ENCODE measurements at regions not wholly inside any gene's neighbourhood (a gene's known extent, or its start where the extent isn't known, plus 50 kb on each side); places are given as distances from the start of the nearest gene placed in this dataset.

GRCh38 chr2:220821683-220822082 lies 750.4 kb downstream of the EPHA4 start:
- ChIA-PET CTCF (ENCODE audit: low intra/inter-chr PET ratio, low total read pairs) (no interaction called here), POLR2A (no interaction called here)
- Histone ChIP-seq H3K27me3 (ENCODE audit: control insufficient read depth in 1 of 2, insufficient read depth in 2 of 2, low read length in 2 of 2) (no peaks in the 10 kb centered on the region), H3K9ac (ENCODE audit: insufficient read depth, low read depth, low read length) (no peak overlapping the region), H4K20me1 (ENCODE audit: insufficient read depth, low read length) (no peaks in the 10 kb centered on the region), H3K79me2 (ENCODE audit: insufficient read depth, low read length) (no peaks in the 10 kb centered on the region), H3K4me2 (ENCODE audit: low read depth, low read length) (no peak overlapping the region), H3K27ac (ENCODE audit: extremely low read length, insufficient read depth, low read length) (no peak overlapping the region), H3K9me3 (ENCODE audit: low read length) (peaks cover 60% of the 10 kb centered on the region), H3K36me3 (replicated peaks in 1 of 2; ENCODE audit: control insufficient read depth in 1 of 2, insufficient read depth in 2 of 2, low read length in 2 of 2) (no peaks in the 10 kb centered on the region), H3K4me3 (replicated peaks in 1 of 3; ENCODE audit: insufficient read depth in 1 of 3, low read depth in 2 of 3, low read length in 3 of 3) (no peak overlapping the region), H2AFZ (ENCODE audit: low read length) (no peak overlapping the region), H3K4me1 (ENCODE audit: insufficient read depth, low read length) (no peaks in the 10 kb centered on the region)
- DNase-seq (ENCODE audit: low spot score): no peak
- FAIRE-seq: no peak
- in situ Hi-C loops (cut with HindIII; ENCODE audit: extremely low pct_ligation_motif_present, low pct_unique_long_range_greater_than_20kb) (no loop called here), intact Hi-C loops (cut with micrococcal nuclease; ENCODE audit: unreplicated experiment) (no loop called here)
- no TSS peak for BruUV-seq (replicated peaks)
- no peak for TF ChIP-seq GZF1 (CRISPR knock-in tag; IDR thresholded peaks at IDR 0.05)
- TF ChIP-seq IKZF4 (CRISPR knock-in tag; IDR thresholded peaks at IDR 0.05; ENCODE audit: borderline replicate concordance, low read depth, not compliant biosample characterization): no peak
- TF ChIP-seq PBX2 (CRISPR knock-in tag; IDR thresholded peaks at IDR 0.05): no peak
- no peak for TF ChIP-seq ZNF879 (CRISPR knock-in tag; IDR thresholded peaks at IDR 0.05)
- TF ChIP-seq MEIS1 (CRISPR knock-in tag; IDR thresholded peaks at IDR 0.05; ENCODE audit: borderline replicate concordance): no peak
- no peak for TF ChIP-seq ZNF644 (CRISPR knock-in tag; IDR thresholded peaks at IDR 0.05; ENCODE audit: low read depth)
- no peak for TF ChIP-seq ZNF558 (CRISPR knock-in tag; IDR thresholded peaks at IDR 0.05; ENCODE audit: borderline replicate concordance)
- TF ChIP-seq ZFP36L2 (CRISPR knock-in tag; IDR thresholded peaks at IDR 0.05): no peak
- no peak for TF ChIP-seq PRMT3 (CRISPR knock-in tag; IDR thresholded peaks at IDR 0.05; ENCODE audit: borderline replicate concordance, low read depth)
- no peak for TF ChIP-seq ZNF343 (CRISPR knock-in tag; IDR thresholded peaks at IDR 0.05)
- TF ChIP-seq ZNF276 (CRISPR knock-in tag; IDR thresholded peaks at IDR 0.05; ENCODE audit: low read depth): no peak
- TF ChIP-seq, protein P1, sequence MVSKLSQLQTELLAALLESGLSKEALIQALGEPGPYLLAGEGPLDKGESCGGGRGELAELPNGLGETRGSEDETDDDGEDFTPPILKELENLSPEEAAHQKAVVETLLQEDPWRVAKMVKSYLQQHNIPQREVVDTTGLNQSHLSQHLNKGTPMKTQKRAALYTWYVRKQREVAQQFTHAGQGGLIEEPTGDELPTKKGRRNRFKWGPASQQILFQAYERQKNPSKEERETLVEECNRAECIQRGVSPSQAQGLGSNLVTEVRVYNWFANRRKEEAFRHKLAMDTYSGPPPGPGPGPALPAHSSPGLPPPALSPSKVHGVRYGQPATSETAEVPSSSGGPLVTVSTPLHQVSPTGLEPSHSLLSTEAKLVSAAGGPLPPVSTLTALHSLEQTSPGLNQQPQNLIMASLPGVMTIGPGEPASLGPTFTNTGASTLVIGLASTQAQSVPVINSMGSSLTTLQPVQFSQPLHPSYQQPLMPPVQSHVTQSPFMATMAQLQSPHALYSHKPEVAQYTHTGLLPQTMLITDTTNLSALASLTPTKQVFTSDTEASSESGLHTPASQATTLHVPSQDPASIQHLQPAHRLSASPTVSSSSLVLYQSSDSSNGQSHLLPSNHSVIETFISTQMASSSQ (IDR thresholded peaks at IDR 0.05; ENCODE audit: low read depth): no peak
- TF ChIP-seq, protein P1 (CRISPR knock-in tag; IDR thresholded peaks at IDR 0.05; ENCODE audit: borderline replicate concordance): no peak
- TF ChIP-seq NCOA5 (CRISPR knock-in tag; IDR thresholded peaks at IDR 0.05): no peak
- TF ChIP-seq ZNF550 (CRISPR knock-in tag; IDR thresholded peaks at IDR 0.05; ENCODE audit: borderline replicate concordance): no peak
- no peak for ATAC-seq
- 3% methylated on average over 1 of the region's 1 CpG for WGBS (ENCODE audit: low lambda C conversion rate)
